BE2C (cell line): ENCODE measurements at regions not wholly inside any gene's neighbourhood (a gene's known extent, or its start where the extent isn't known, plus 50 kb on each side); places are given as distances from the start of the nearest gene placed in this dataset.
"Not testable (repeated sequence)": the region's sequence is repeated elsewhere in the genome, so short reads cannot be mapped to it uniquely, and the experiment has no call there.

ENCODE experiments used
- DNase-seq: peaks from one replicate; pipeline ENCODE4 v3.0.0-alpha.2; 2020
- H3K27me3 ChIP-seq: fragments of 250-450 bp; sonication (Bioruptor Pico); 2 replicates; pipeline ENCODE4 v1.5.1; 2020; ENCODE audit warnings: mild to moderate bottlenecking
- H3K36me3 ChIP-seq: fragments of 250-450 bp; sonication (Bioruptor Pico); 2 replicates; pipeline ENCODE4 v1.5.1; 2020; ENCODE audit warnings: mild to moderate bottlenecking
- H3K4me1 ChIP-seq: fragments of 250-450 bp; sonication (Bioruptor Pico); 2 replicates; pipeline ENCODE4 v1.5.1; 2020
- H3K4me3 ChIP-seq: 2 replicates; pipeline ENCODE4 v1.5.1; 2011; ENCODE audit warnings: low read depth, low read length
- H3K9me3 ChIP-seq: fragments of 250-450 bp; sonication (Bioruptor Pico); 2 replicates; pipeline ENCODE4 v1.5.1; 2020
- TF ChIP-seq, protein P1 (sequence below): IDR thresholded peaks from 2 replicates; pipeline ENCODE4 v1.5.1; 2012; ENCODE audit warnings: mild to moderate bottlenecking, low read depth, low read length

- H3K9me3 ChIP-seq: no peaks in the 10 kb centered on the region
- H3K4me3 ChIP-seq: no peak overlapping the region
- no peaks in the 10 kb centered on the region for H3K27me3 ChIP-seq
- H3K4me1 ChIP-seq: no peaks in the 10 kb centered on the region
- DNase-seq: no peak
- TF ChIP-seq, protein P1, sequence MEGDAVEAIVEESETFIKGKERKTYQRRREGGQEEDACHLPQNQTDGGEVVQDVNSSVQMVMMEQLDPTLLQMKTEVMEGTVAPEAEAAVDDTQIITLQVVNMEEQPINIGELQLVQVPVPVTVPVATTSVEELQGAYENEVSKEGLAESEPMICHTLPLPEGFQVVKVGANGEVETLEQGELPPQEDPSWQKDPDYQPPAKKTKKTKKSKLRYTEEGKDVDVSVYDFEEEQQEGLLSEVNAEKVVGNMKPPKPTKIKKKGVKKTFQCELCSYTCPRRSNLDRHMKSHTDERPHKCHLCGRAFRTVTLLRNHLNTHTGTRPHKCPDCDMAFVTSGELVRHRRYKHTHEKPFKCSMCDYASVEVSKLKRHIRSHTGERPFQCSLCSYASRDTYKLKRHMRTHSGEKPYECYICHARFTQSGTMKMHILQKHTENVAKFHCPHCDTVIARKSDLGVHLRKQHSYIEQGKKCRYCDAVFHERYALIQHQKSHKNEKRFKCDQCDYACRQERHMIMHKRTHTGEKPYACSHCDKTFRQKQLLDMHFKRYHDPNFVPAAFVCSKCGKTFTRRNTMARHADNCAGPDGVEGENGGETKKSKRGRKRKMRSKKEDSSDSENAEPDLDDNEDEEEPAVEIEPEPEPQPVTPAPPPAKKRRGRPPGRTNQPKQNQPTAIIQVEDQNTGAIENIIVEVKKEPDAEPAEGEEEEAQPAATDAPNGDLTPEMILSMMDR: no peak
- no peaks in the 10 kb centered on the region for H3K36me3 ChIP-seq
These were observed 60.3 kb upstream of the HIVEP3 start for GRCh38 chr1:41978986-41979385.

- no peak for DNase-seq
These were observed 58.6 kb upstream of the HIVEP3 start for GRCh38 chr1:41977326-41977725.

GRCh38 chr1:41976671-41977070 lies 57.9 kb upstream of the HIVEP3 start:
- H3K27me3 ChIP-seq: no peaks in the 10 kb centered on the region
- H3K36me3 ChIP-seq: no peaks in the 10 kb centered on the region
- TF ChIP-seq, protein P1: no peak
- H3K9me3 ChIP-seq: no peaks in the 10 kb centered on the region
- no peak overlapping the region for H3K4me3 ChIP-seq
- no peaks in the 10 kb centered on the region for H3K4me1 ChIP-seq
- DNase-seq: no peak

More at GRCh38 chr1:41977326-41977725, 58.6 kb upstream of the HIVEP3 start:
- Histone ChIP-seq H3K27me3 (no peaks in the 10 kb centered on the region), H3K4me1 (no peaks in the 10 kb centered on the region), H3K36me3 (no peaks in the 10 kb centered on the region), H3K4me3 (no peak overlapping the region), H3K9me3 (no peaks in the 10 kb centered on the region)
- TF ChIP-seq, protein P1: no peak

DNA sequence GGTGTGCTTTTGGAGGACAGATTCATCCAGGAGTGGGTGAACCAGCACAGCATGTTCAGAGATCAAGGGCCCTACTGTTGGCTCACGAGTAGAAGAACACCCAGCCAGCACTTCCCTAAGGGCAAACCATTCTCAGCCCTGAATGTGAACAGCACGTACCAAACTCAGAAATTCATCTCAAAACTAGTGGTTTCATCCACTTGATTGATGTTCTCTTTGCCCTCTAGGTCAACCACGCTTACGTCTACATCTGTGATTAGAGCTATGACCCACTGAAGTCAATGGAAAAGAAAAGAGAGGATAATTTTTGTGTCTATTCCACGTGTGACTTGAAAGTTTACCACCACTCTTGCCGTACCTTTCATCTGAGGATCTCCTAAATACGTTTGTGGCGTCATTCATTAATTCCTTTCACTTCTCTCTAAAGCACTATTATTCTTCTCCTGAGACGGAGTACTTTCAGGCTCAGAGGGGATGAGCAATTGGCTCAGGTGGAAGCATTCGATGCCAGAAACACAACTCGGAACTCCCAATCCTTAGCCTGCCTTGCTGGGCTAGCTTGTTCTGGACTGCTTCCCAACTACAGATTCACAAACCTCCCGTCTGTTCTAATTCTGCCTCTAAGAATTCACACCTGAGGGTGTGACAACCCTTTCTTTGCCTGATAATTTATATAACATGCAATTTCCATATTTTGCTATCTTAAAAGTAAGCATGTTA lies 57.3 kb upstream of the HIVEP3 start:
- Histone ChIP-seq H3K4me3 (no peak overlapping the region), H3K36me3 (no peaks in the 10 kb centered on the region), H3K4me1 (no peaks in the 10 kb centered on the region), H3K27me3 (no peaks in the 10 kb centered on the region), H3K9me3 (no peaks in the 10 kb centered on the region)
- DNase-seq: no peak
- TF ChIP-seq, protein P1: no peak

DNA sequence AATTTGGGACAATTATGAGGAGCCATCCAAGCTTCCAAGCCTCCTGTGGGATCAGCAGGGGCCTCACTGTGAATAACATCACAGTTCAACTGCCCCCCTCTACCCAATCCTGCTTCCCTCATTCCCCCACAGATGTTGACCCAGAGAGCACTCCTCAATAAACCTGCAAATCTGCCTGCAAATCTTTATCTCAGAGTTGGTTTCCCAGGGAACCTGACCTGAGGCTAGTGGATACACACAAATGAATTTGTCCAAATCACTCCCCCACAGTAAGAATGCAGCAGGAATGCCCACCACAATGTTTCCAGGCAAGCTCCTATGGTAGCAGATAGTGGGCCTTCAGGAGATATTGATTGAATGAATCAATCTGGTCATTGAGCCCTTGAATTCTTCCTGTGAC lies 56.4 kb upstream of the HIVEP3 start:
- DNase-seq: no peak
- TF ChIP-seq, protein P1: no peak
- no peak overlapping the region for H3K4me3 ChIP-seq
- H3K9me3 ChIP-seq: no peaks in the 10 kb centered on the region
- no peaks in the 10 kb centered on the region for H3K27me3 ChIP-seq
- H3K36me3 ChIP-seq: no peaks in the 10 kb centered on the region
- H3K4me1 ChIP-seq: no peaks in the 10 kb centered on the region

DNA sequence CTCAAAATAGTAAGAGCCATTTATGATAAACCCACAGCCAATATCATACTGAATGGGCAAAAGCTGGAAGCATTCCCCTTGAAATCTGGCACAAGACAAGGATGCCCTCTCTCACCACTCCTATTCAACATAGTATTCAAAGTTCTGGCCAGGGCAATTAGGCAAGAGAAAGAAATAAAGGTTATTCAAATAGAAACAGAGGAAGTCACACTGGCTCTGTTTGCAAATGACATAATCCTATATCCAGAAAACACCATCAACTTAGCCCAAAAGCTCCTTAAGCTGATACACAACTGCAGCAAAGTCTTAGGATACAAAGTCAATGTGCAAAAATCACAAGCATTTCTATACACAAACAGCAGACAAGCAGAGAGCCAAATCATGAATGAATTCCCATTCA lies 49.8 kb upstream of the HIVEP3 start:
- H3K4me1 ChIP-seq, H3K36me3 ChIP-seq, H3K27me3 ChIP-seq, H3K4me3 ChIP-seq, DNase-seq, H3K9me3 ChIP-seq: not testable (repeated sequence)
